CD8-positive, alpha-beta memory T cell (primary cell): ENCODE measurements at regions not wholly inside any gene's neighbourhood (a gene's known extent, or its start where the extent isn't known, plus 50 kb on each side); places are given as distances from the start of the nearest gene placed in this dataset.

Source experiments
- CTCF ChIA-PET: fragments of 350-600 bp; sonication (Branson Sonifier 250); formaldehyde crosslinking; loops from one replicate; lab custom pipeline; 2021; ENCODE audit warnings: antibody characterized with exemption; lab: Charles Lee
- POLR2A ChIA-PET: fragments of 350-600 bp; sonication (Branson Sonifier 250); formaldehyde crosslinking; loops from one replicate; lab custom pipeline; 2021; ENCODE audit warnings: antibody characterized with exemption; lab: Charles Lee
- DNase-seq, 5 donors: peaks; one replicate each; pipeline versions ENCODE4 v3.0.0 to v3.0.0-alpha.2; 2020 to 2022; ENCODE audit warnings: mixed read lengths in 1 of 5
- H3K27ac ChIP-seq: one replicate; pipeline ENCODE4 v1.7.0; 2013; ENCODE audit warnings: low read depth, mild to moderate bottlenecking, low read length, moderate library complexity
- H3K27me3 ChIP-seq: 2 replicates; pipeline ENCODE4 v1.7.0; 2013; ENCODE audit warnings: low read length, mild to moderate bottlenecking; ENCODE audit not compliant: insufficient read depth, poor library complexity, severe bottlenecking
- H3K36me3 ChIP-seq: 2 replicates; pipeline ENCODE4 v1.7.0; 2013; ENCODE audit warnings: mild to moderate bottlenecking, low read length, moderate library complexity; ENCODE audit not compliant: insufficient read depth
- H3K4me1 ChIP-seq: 2 replicates; pipeline ENCODE4 v1.7.0; 2013; ENCODE audit warnings: mild to moderate bottlenecking, low read length, moderate library complexity; ENCODE audit not compliant: insufficient read depth
- H3K4me3 ChIP-seq: 2 replicates; pipeline ENCODE4 v1.7.0; 2013; ENCODE audit warnings: mild to moderate bottlenecking, low read length
- H3K9me3 ChIP-seq: 2 replicates; pipeline ENCODE4 v1.7.0; 2013; ENCODE audit warnings: mild to moderate bottlenecking, low read length
- H3K27ac Mint-ChIP-seq, 8 donors: one replicate each; pipeline ENCODE4 v1.8.0; 2020 to 2021; ENCODE audit warnings: mixed read lengths in 8 of 8, mild to moderate bottlenecking in 6 of 8, inconsistent platforms in 3 of 8, moderate library complexity in 3 of 8
- H3K27me3 Mint-ChIP-seq, 2 donors: one replicate each; pipeline ENCODE4 v1.8.0; 2020 to 2021; ENCODE audit warnings: mixed read lengths in 2 of 2, mild to moderate bottlenecking in 1 of 2, moderate library complexity in 1 of 2
- H3K36me3 Mint-ChIP-seq, 3 donors: one replicate each; pipeline ENCODE4 v1.8.0; 2020 to 2021; ENCODE audit warnings: mixed read lengths in 3 of 3, inconsistent platforms in 1 of 3, mild to moderate bottlenecking in 1 of 3
- H3K4me1 Mint-ChIP-seq, 3 donors: one replicate each; pipeline ENCODE4 v1.8.0; 2020 to 2021; ENCODE audit warnings: mixed read lengths in 3 of 3, inconsistent platforms in 1 of 3, mild to moderate bottlenecking in 1 of 3
- H3K4me3 Mint-ChIP-seq, 7 donors: one replicate each; pipeline ENCODE4 v1.8.0; 2020 to 2021; ENCODE audit warnings: mixed read lengths in 7 of 7, mild to moderate bottlenecking in 6 of 7, moderate library complexity in 4 of 7, inconsistent platforms in 2 of 7
- H3K9me3 Mint-ChIP-seq, 5 donors: one replicate each; pipeline ENCODE4 v1.8.0; 2020 to 2022; ENCODE audit warnings: mixed read lengths in 5 of 5, mild to moderate bottlenecking in 3 of 5, moderate library complexity in 2 of 5, inconsistent platforms in 1 of 5

- Mint-ChIP-seq H3K4me3 (no peak overlapping the region), H3K9me3 (no peaks in the 10 kb centered on the region), H3K4me1 (no peaks in the 10 kb centered on the region), H3K36me3 (no peaks in the 10 kb centered on the region), H3K27ac (peak overlapping the region in 2 of 8 donors; percentile 2 to 35), H3K27me3 (peaks cover 8 to 20% of the 10 kb centered on the region in 2 donors)
- ChIA-PET POLR2A (no interaction called here), CTCF (no interaction called here)
- Histone ChIP-seq H3K9me3 (no peaks in the 10 kb centered on the region), H3K4me3 (no peak overlapping the region), H3K27me3 (peaks cover 7% of the 10 kb centered on the region), H3K4me1 (no peaks in the 10 kb centered on the region), H3K27ac (no peak overlapping the region), H3K36me3 (no peaks in the 10 kb centered on the region)
- no peak for DNase-seq
These were observed 96.6 kb upstream of the CACUL1 start for GRCh38 chr10:118851062-118852035.

GRCh38 chr10:118853916-118854315, 99.1 kb upstream of the CACUL1 start:
- H3K27ac Mint-ChIP-seq = no peak overlapping the region
- H3K36me3 Mint-ChIP-seq = no peaks in the 10 kb centered on the region
- CTCF ChIA-PET = no interaction called here
- H3K4me3 Mint-ChIP-seq = no peak overlapping the region
- Histone ChIP-seq H3K36me3 (no peaks in the 10 kb centered on the region), H3K4me3 (no peak overlapping the region), H3K4me1 (no peaks in the 10 kb centered on the region), H3K27ac (no peak overlapping the region), H3K9me3 (no peaks in the 10 kb centered on the region), H3K27me3 (peaks cover 7% of the 10 kb centered on the region)
- H3K27me3 Mint-ChIP-seq = peaks cover 4 to 13% of the 10 kb centered on the region in 2 donors
- no peak for DNase-seq
- POLR2A ChIA-PET = no interaction called here
- H3K9me3 Mint-ChIP-seq = no peaks in the 10 kb centered on the region
- no peaks in the 10 kb centered on the region for H3K4me1 Mint-ChIP-seq

- POLR2A ChIA-PET = no interaction called here
- peaks cover 7% of the 10 kb centered on the region for H3K27me3 ChIP-seq
- Mint-ChIP-seq H3K27ac (no peak overlapping the region), H3K36me3 (no peaks in the 10 kb centered on the region), H3K9me3 (no peaks in the 10 kb centered on the region), H3K4me3 (no peak overlapping the region), H3K4me1 (no peaks in the 10 kb centered on the region), H3K27me3 (peaks cover 8 to 13% of the 10 kb centered on the region in 2 donors)
- no peaks in the 10 kb centered on the region for H3K36me3 ChIP-seq
- no peaks in the 10 kb centered on the region for H3K4me1 ChIP-seq
- no peak overlapping the region for H3K27ac ChIP-seq
- CTCF ChIA-PET = no interaction called here
- no peaks in the 10 kb centered on the region for H3K9me3 ChIP-seq
- no peak overlapping the region for H3K4me3 ChIP-seq
- no peak for DNase-seq
These were observed 101.3 kb upstream of the CACUL1 start for GRCh38 chr10:118856106-118856505.

GRCh38 chr10:118865998-118866693, 111.4 kb upstream of the CACUL1 start:
- Histone ChIP-seq H3K4me1 (no peaks in the 10 kb centered on the region), H3K4me3 (no peak overlapping the region), H3K27ac (no peak overlapping the region), H3K27me3 (peaks cover 5% of the 10 kb centered on the region), H3K36me3 (no peaks in the 10 kb centered on the region), H3K9me3 (no peaks in the 10 kb centered on the region)
- DNase-seq = no peak
- ChIA-PET CTCF (no interaction called here), POLR2A (no interaction called here)
- H3K9me3 Mint-ChIP-seq = peaks cover 0 to 6% (median 2%) of the 10 kb centered on the region in 5 donors
- peaks cover 11 to 26% of the 10 kb centered on the region in 2 donors for H3K27me3 Mint-ChIP-seq
- H3K27ac Mint-ChIP-seq = no peak overlapping the region
- H3K4me3 Mint-ChIP-seq = no peak overlapping the region
- H3K36me3 Mint-ChIP-seq = peaks cover 0 to 3% (median 0%) of the 10 kb centered on the region in 3 donors
- no peaks in the 10 kb centered on the region for H3K4me1 Mint-ChIP-seq

- CTCF ChIA-PET = no interaction called here
- Histone ChIP-seq H3K9me3 (no peaks in the 10 kb centered on the region), H3K4me1 (no peaks in the 10 kb centered on the region), H3K27ac (no peak overlapping the region), H3K4me3 (no peak overlapping the region), H3K27me3 (peaks cover 5% of the 10 kb centered on the region), H3K36me3 (no peaks in the 10 kb centered on the region)
- no peak overlapping the region for H3K27ac Mint-ChIP-seq
- POLR2A ChIA-PET = no interaction called here
- H3K36me3 Mint-ChIP-seq = peaks cover 0 to 3% (median 0%) of the 10 kb centered on the region in 3 donors
- H3K27me3 Mint-ChIP-seq = peaks cover 11 to 40% of the 10 kb centered on the region in 2 donors
- no peaks in the 10 kb centered on the region for H3K4me1 Mint-ChIP-seq
- peaks cover 0 to 5% (median 2%) of the 10 kb centered on the region in 5 donors for H3K9me3 Mint-ChIP-seq
- DNase-seq = no peak
- H3K4me3 Mint-ChIP-seq = no peak overlapping the region
These were observed 113.0 kb upstream of the CACUL1 start for GRCh38 chr10:118867768-118868167.

GRCh38 chr10:118868589-118868988, 113.8 kb upstream of the CACUL1 start:
- CTCF ChIA-PET = no interaction called here

GRCh38 chr10:118870467-118871243, 115.9 kb upstream of the CACUL1 start:
- Mint-ChIP-seq H3K27me3 (peaks cover 21 to 64% of the 10 kb centered on the region in 2 donors), H3K36me3 (peaks cover 0 to 6% (median 0%) of the 10 kb centered on the region in 3 donors), H3K9me3 (peaks cover 0 to 5% (median 2%) of the 10 kb centered on the region in 5 donors), H3K4me1 (no peaks in the 10 kb centered on the region), H3K4me3 (no peak overlapping the region), H3K27ac (peak overlapping the region in 1 of 8 donors; percentile 3)
- Histone ChIP-seq H3K27ac (no peak overlapping the region), H3K4me1 (no peaks in the 10 kb centered on the region), H3K9me3 (no peaks in the 10 kb centered on the region), H3K4me3 (no peak overlapping the region), H3K27me3 (peaks cover 11% of the 10 kb centered on the region), H3K36me3 (no peaks in the 10 kb centered on the region)
- ChIA-PET POLR2A (no interaction called here), CTCF (no interaction called here)
- DNase-seq = no peak

More at GRCh38 chr10:118868589-118868988, 113.8 kb upstream of the CACUL1 start:
- peaks cover 11 to 48% of the 10 kb centered on the region in 2 donors for H3K27me3 Mint-ChIP-seq
- Histone ChIP-seq H3K4me3 (no peak overlapping the region), H3K9me3 (no peaks in the 10 kb centered on the region), H3K27me3 (peaks cover 5% of the 10 kb centered on the region), H3K27ac (no peak overlapping the region), H3K4me1 (no peaks in the 10 kb centered on the region), H3K36me3 (no peaks in the 10 kb centered on the region)
- H3K4me3 Mint-ChIP-seq = no peak overlapping the region
- POLR2A ChIA-PET = no interaction called here
- H3K9me3 Mint-ChIP-seq = peaks cover 0 to 1% (median 0%) of the 10 kb centered on the region in 5 donors
- DNase-seq = no peak
- no peak overlapping the region for H3K27ac Mint-ChIP-seq
- H3K36me3 Mint-ChIP-seq = peaks cover 0 to 1% (median 0%) of the 10 kb centered on the region in 3 donors
- no peaks in the 10 kb centered on the region for H3K4me1 Mint-ChIP-seq
